ENCODE measurements at regions not wholly inside any gene's neighbourhood (a gene's known extent, or its start where the extent isn't known, plus 50 kb on each side); places are given as distances from the start of the nearest gene placed in this dataset.

GRCh38 chr2:196263181-196263747, 91.9 kb upstream of the STK17B start:
- H3K4me3 Mint-ChIP-seq: no peak overlapping the region
- H2BK120ac ChIP-seq (ENCODE audit: low read depth, low read length, poor library complexity, severe bottlenecking): no peak overlapping the region
- no peak overlapping the region for H3K56ac ChIP-seq (ENCODE audit: insufficient read length, low read depth, low read length)
- no peak overlapping the region for H3K4ac ChIP-seq (ENCODE audit: low read depth, low read length)
- no peaks in the 10 kb centered on the region for H3K79me1 ChIP-seq (ENCODE audit: insufficient read depth, low read depth, low read length, poor library complexity, severe bottlenecking)
- H4K91ac ChIP-seq (ENCODE audit: insufficient read length, low read depth, low read length): no peak overlapping the region
- no peak for DNase-seq
- no CpG with 5 or more reads among the region's 8 CpGs for WGBS (ENCODE audit: extremely low coverage, insufficient read length, low lambda C conversion rate)
- H2BK12ac ChIP-seq (ENCODE audit: insufficient read length, low read depth, low read length): no peak overlapping the region
- no peak overlapping the region for H2BK20ac ChIP-seq (ENCODE audit: low read depth, low read length, poor library complexity, severe bottlenecking)
- peaks cover 8 to 9% of the 10 kb centered on the region in 2 experiments for H3K4me1 Mint-ChIP-seq
- no peaks in the 10 kb centered on the region for H3K9me3 ChIP-seq (ENCODE audit: control insufficient read depth, low read depth, low read length)
- H3K27ac Mint-ChIP-seq: no peak overlapping the region
- no peak overlapping the region for H2AK5ac ChIP-seq (ENCODE audit: insufficient read length, low read length)
- no peak overlapping the region for H3K23ac ChIP-seq (ENCODE audit: insufficient read length, low read depth, low read length)
- no peaks in the 10 kb centered on the region for H3K9me3 Mint-ChIP-seq
- no peak overlapping the region for H3K9ac ChIP-seq (ENCODE audit: extremely low read depth, insufficient read length, low read length)
- no peaks in the 10 kb centered on the region for H3K36me3 Mint-ChIP-seq (ENCODE audit: insufficient read depth in 1 of 3, low read depth in 3 of 3)
- H4K5ac ChIP-seq (ENCODE audit: insufficient read length, low read depth, low read length): no peak overlapping the region
- H3K18ac ChIP-seq (ENCODE audit: insufficient read length, low read depth, low read length): no peak overlapping the region
- no peak overlapping the region for H3K27ac ChIP-seq (ENCODE audit: insufficient read length, low read depth, low read length)
- H4K20me1 ChIP-seq (ENCODE audit: control insufficient read depth, insufficient read depth, insufficient read length): no peaks in the 10 kb centered on the region
- H3K79me2 ChIP-seq (ENCODE audit: insufficient read depth, low read length): no peaks in the 10 kb centered on the region
- no peak overlapping the region for H4K8ac ChIP-seq (replicated peaks; ENCODE audit: insufficient read length, low read depth, low read length)
- H2BK15ac ChIP-seq (ENCODE audit: low read depth, low read length): no peak overlapping the region
- H3K4me2 ChIP-seq (ENCODE audit: insufficient read depth, insufficient read length, low read length): no peak overlapping the region
- no peak overlapping the region for H2AFZ ChIP-seq (ENCODE audit: low read length)
- H3K14ac ChIP-seq (ENCODE audit: insufficient read depth, low read length): no peak overlapping the region
- no peak overlapping the region for H3T11ph ChIP-seq (ENCODE audit: low read length)
- TF ChIP-seq CTCF (conservative IDR thresholded peaks at IDR 0.05): no peak
- H3K4me1 ChIP-seq (ENCODE audit: insufficient read depth, low read length): no peaks in the 10 kb centered on the region
- no peak overlapping the region for H2BK5ac ChIP-seq (ENCODE audit: insufficient read length, low read length)
- H3K27me3 ChIP-seq (ENCODE audit: insufficient read depth, low read length): no peaks in the 10 kb centered on the region
- H3K23me2 ChIP-seq (ENCODE audit: insufficient read length, low read depth, low read length, poor library complexity, severe bottlenecking): no peaks in the 10 kb centered on the region
- H3K27me3 Mint-ChIP-seq (ENCODE audit: low read depth): no peaks in the 10 kb centered on the region

Data from H9 (cell line).